ENCODE measurements at regions not wholly inside any gene's neighbourhood (a gene's known extent, or its start where the extent isn't known, plus 50 kb on each side); places are given as distances from the start of the nearest gene placed in this dataset.

DNA sequence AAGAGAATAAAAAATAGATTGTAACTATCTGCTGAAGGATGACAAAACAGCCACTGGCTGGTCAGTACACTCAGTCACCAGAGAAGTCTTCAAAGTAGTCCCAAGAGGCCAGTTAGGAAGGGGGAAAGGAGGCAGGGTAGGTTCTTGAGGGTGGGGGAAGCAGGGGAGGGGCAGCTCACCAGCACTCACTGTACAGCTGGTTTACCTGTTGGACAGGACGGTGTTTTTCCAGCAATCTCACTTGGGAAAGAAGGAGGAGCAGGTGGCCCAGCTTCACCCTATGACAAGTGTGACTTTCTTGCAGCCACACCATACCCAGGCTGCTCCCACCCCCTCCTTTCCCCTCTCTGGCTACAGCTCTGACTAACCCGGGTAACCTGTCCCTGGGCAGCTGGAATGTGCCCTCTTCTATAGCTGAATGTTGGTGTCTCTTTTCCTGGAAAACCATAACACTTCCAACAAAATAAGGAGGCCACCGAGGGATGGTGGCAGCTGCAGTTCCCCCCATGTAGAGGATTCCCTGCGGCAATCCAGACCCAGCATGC lies 203.4 kb upstream of the NSMCE3 start:
- Histone ChIP-seq H3K27ac (ENCODE audit: low read depth, low read length) (no peak overlapping the region), H3K4me1 (ENCODE audit: control insufficient read depth, insufficient read depth, low read length) (no peaks in the 10 kb centered on the region), H3K27me3 (ENCODE audit: control insufficient read depth, insufficient read depth, low read length) (no peaks in the 10 kb centered on the region), H3K36me3 (ENCODE audit: control insufficient read depth, insufficient read depth, low read length) (no peaks in the 10 kb centered on the region), H3K4me3 (ENCODE audit: low read length) (no peak overlapping the region), H3K9ac (ENCODE audit: low read length) (no peak overlapping the region)

DNA sequence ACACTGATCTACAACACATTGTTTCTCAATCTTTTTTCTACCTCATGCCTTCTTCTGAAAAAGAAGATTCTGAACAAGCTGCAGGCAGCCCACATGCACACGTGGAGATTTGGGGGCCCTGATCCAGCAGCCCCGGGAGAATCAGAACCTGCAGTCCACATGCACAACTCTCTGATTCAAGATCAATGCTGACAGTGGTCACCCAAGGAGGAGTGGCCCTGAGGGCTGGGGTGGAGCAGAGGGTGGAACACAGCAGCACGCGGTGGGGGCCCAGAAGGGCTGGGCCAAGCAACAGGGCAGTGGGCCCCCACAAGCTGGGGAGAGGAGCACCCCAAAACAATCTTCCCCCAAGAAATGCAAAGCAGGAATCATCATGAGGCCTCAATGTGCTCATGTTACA lies 202.1 kb upstream of the NSMCE3 start:
- Histone ChIP-seq H3K4me1 (ENCODE audit: control insufficient read depth, insufficient read depth, low read length) (no peaks in the 10 kb centered on the region), H3K36me3 (ENCODE audit: control insufficient read depth, insufficient read depth, low read length) (no peaks in the 10 kb centered on the region), H3K4me3 (ENCODE audit: low read length) (no peak overlapping the region), H3K27me3 (ENCODE audit: control insufficient read depth, insufficient read depth, low read length) (no peaks in the 10 kb centered on the region), H3K9ac (ENCODE audit: low read length) (no peak overlapping the region), H3K27ac (ENCODE audit: low read depth, low read length) (no peak overlapping the region)

DNA sequence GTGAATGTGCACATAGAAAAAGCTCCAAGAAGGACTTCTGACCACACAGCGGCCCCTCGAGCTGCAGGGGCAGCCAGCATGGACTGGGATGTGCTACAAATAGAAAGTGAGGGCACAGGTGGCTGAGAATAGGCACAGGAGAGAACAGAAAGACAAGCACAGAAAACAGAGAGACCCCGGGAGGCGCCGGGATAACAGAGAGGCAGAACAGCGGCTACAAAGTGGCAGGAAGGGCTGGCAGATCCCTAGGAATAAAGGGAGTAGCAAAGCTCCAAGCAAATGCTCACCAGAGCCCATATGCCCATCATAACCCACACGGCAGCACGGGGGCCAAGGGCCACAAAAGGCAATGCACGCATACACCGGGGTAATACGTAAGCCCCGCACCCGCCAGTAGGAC lies 201.7 kb upstream of the NSMCE3 start:
- Histone ChIP-seq H3K4me3 (ENCODE audit: low read length) (no peak overlapping the region), H3K27me3 (ENCODE audit: control insufficient read depth, insufficient read depth, low read length) (no peaks in the 10 kb centered on the region), H3K36me3 (ENCODE audit: control insufficient read depth, insufficient read depth, low read length) (no peaks in the 10 kb centered on the region), H3K4me1 (ENCODE audit: control insufficient read depth, insufficient read depth, low read length) (no peaks in the 10 kb centered on the region), H3K9ac (ENCODE audit: low read length) (no peak overlapping the region), H3K27ac (ENCODE audit: low read depth, low read length) (no peak overlapping the region)

DNA sequence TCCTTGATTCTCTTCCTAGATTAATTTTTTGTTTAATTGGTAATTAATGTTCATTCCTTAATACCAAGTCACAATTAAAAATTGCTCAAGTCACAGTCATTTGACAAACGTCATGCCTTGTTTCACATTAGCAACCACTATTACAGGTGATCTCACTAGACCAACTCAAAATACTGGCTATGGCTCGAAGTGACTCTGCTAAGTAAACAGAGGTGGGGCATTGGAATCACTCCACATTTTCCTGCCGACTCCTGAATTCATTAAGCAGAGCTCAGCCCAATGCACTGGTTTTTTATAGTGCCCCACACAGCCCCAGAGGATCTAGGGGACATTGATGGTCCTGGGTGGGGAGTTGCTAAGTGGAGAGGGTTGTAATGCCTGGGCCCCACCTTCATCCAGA lies 201.2 kb upstream of the NSMCE3 start:
- Histone ChIP-seq H3K36me3 (ENCODE audit: control insufficient read depth, insufficient read depth, low read length) (no peaks in the 10 kb centered on the region), H3K4me3 (ENCODE audit: low read length) (no peak overlapping the region), H3K27ac (ENCODE audit: low read depth, low read length) (no peak overlapping the region), H3K9ac (ENCODE audit: low read length) (no peak overlapping the region), H3K27me3 (ENCODE audit: control insufficient read depth, insufficient read depth, low read length) (no peaks in the 10 kb centered on the region), H3K4me1 (ENCODE audit: control insufficient read depth, insufficient read depth, low read length) (no peaks in the 10 kb centered on the region)

DNA sequence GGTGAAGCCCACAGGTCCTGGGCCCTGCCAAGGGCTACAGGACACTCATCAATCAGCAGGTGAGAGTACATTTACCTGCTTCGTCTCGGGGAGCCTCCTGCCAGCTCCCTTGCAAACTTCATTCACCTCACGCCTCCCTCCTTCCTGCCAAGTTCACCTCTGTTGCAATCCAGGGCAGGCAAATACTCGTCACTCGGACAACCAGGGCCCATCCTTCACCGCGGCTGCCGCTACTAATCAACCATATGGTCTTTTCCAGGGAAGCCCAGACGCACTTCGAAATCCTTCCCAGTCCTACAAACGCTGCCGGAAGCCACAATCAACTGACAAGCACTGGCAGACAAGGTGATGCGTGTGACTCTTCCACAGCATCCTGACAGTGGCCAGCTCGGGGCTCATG lies 200.7 kb upstream of the NSMCE3 start:
- H3K27me3 ChIP-seq (ENCODE audit: control insufficient read depth, insufficient read depth, low read length), result no peaks in the 10 kb centered on the region
- H3K4me1 ChIP-seq (ENCODE audit: control insufficient read depth, insufficient read depth, low read length), result no peaks in the 10 kb centered on the region
- H3K27ac ChIP-seq (ENCODE audit: low read depth, low read length), result no peak overlapping the region
- no peak overlapping the region for H3K4me3 ChIP-seq (ENCODE audit: low read length)
- H3K36me3 ChIP-seq (ENCODE audit: control insufficient read depth, insufficient read depth, low read length), result no peaks in the 10 kb centered on the region
- H3K9ac ChIP-seq (ENCODE audit: low read length), result no peak overlapping the region

DNA sequence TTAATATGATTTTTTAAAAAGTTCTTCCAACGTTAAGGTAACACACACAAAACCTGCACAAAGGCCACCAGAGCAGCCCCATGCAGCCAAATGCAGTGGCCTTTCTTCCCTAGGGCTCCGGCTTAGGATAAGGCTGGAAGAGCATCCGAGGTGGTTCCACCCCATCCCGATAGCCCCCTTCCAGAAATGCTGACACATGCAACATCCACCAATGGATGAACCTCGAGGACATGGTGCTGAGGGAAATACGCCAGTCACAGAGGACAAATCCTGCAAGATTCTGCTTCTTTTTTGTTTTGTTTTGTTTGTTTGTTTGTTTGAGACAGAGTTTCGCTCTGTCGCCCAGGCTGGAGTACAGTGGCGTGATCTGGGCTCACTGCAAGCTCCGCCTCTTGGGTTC lies 199.3 kb upstream of the NSMCE3 start:
- no peaks in the 10 kb centered on the region for H3K4me1 ChIP-seq (ENCODE audit: control insufficient read depth, insufficient read depth, low read length)
- H3K27me3 ChIP-seq (ENCODE audit: control insufficient read depth, insufficient read depth, low read length), result no peaks in the 10 kb centered on the region
- no peak overlapping the region for H3K4me3 ChIP-seq (ENCODE audit: low read length)
- no peak overlapping the region for H3K27ac ChIP-seq (ENCODE audit: low read depth, low read length)
- no peak overlapping the region for H3K9ac ChIP-seq (ENCODE audit: low read length)
- H3K36me3 ChIP-seq (ENCODE audit: control insufficient read depth, insufficient read depth, low read length), result no peaks in the 10 kb centered on the region

DNA sequence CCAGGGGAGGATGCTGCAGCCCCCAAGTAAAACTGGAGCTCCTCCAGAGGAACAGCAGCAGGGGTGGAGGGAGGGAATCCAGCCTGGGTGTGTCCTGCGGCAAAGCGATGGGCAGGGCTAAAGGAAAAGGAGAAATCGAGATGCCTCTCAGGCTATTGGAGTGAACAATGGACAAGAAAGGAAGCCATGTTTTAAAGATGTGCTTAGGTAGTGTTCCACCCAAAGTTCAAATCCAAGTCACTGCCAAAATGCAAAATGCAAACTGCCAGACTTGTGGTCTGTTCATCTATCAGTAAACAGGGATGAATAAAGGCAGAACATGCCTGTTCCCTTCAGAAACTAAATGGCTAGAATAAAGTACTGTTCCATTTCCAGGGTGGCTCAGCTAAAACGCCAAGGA lies 197.5 kb upstream of the NSMCE3 start:
- Histone ChIP-seq H3K4me3 (ENCODE audit: low read length) (no peak overlapping the region), H3K4me1 (ENCODE audit: control insufficient read depth, insufficient read depth, low read length) (no peaks in the 10 kb centered on the region), H3K27ac (ENCODE audit: low read depth, low read length) (no peak overlapping the region), H3K36me3 (ENCODE audit: control insufficient read depth, insufficient read depth, low read length) (no peaks in the 10 kb centered on the region), H3K9ac (ENCODE audit: low read length) (no peak overlapping the region), H3K27me3 (ENCODE audit: control insufficient read depth, insufficient read depth, low read length) (no peaks in the 10 kb centered on the region)

DNA sequence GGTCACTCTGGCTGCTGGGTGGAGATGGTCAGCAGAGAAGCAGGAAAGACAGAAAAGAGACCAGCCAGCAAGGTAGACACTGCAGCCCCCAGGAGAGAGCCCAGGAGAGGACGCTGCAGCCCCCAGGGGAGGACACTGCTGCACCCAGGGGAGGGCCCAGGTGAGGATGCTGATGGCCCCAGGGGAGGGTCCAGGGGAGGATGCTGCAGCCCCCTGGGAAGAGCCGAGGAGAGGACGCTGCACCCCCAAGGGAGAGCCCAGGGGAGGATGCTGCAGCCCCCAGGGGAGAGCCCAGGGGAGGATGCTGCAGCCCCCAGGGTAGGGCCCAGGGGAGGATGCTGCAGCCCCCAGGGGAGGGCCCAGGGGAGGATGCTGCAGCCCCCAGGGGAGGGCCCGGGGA lies 196.7 kb upstream of the NSMCE3 start:
- no peak overlapping the region for H3K9ac ChIP-seq (ENCODE audit: low read length)
- H3K4me3 ChIP-seq (ENCODE audit: low read length), result no peak overlapping the region
- no peaks in the 10 kb centered on the region for H3K27me3 ChIP-seq (ENCODE audit: control insufficient read depth, insufficient read depth, low read length)
- H3K27ac ChIP-seq (ENCODE audit: low read depth, low read length), result no peak overlapping the region
- no peaks in the 10 kb centered on the region for H3K36me3 ChIP-seq (ENCODE audit: control insufficient read depth, insufficient read depth, low read length)
- H3K4me1 ChIP-seq (ENCODE audit: control insufficient read depth, insufficient read depth, low read length), result no peaks in the 10 kb centered on the region

DNA sequence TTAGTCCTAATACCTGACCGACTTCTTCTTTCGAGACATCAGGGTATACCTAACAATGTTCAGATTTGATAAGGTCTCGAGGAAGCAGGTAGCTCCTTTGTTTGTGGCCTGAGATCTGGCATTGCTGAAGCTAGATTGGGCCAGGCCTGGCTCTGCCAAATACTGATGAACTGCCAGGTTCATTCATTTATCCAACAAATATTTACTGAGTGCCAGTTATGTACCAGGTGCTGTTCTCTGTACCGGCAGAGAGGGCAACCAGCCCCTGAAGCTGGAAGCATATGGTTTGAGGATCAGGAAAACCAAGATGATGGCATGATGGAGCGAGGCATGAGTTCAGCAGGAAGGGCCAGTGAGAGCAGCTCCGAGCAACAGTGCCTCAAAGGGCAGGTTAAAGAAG lies 196.2 kb upstream of the NSMCE3 start:
- no peaks in the 10 kb centered on the region for H3K27me3 ChIP-seq (ENCODE audit: control insufficient read depth, insufficient read depth, low read length)
- no peak overlapping the region for H3K27ac ChIP-seq (ENCODE audit: low read depth, low read length)
- no peaks in the 10 kb centered on the region for H3K36me3 ChIP-seq (ENCODE audit: control insufficient read depth, insufficient read depth, low read length)
- H3K4me3 ChIP-seq (ENCODE audit: low read length), result no peak overlapping the region
- no peak overlapping the region for H3K9ac ChIP-seq (ENCODE audit: low read length)
- H3K4me1 ChIP-seq (ENCODE audit: control insufficient read depth, insufficient read depth, low read length), result no peaks in the 10 kb centered on the region

DNA sequence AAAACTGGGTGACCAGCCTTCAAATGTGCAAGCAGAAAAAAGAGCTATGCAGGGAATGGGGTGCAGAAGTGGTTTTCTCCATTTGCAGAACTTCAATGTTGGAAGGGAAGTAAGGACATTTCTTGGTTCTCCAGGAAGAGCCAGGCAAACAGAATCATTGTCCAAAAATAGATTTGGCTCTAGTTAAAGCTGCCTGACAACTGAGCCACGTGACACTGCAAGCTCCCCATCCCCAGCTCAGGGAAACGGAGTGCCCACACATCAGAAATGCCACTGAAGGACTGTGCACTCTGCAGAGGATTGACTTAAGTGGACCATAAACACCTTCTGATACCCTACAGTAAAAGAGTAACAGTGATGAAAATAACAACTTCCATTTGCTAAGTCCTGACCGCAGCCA lies 195.6 kb upstream of the NSMCE3 start:
- no peaks in the 10 kb centered on the region for H3K27me3 ChIP-seq (ENCODE audit: control insufficient read depth, insufficient read depth, low read length)
- H3K36me3 ChIP-seq (ENCODE audit: control insufficient read depth, insufficient read depth, low read length), result no peaks in the 10 kb centered on the region
- no peak overlapping the region for H3K27ac ChIP-seq (ENCODE audit: low read depth, low read length)
- no peak overlapping the region for H3K4me3 ChIP-seq (ENCODE audit: low read length)
- H3K9ac ChIP-seq (ENCODE audit: low read length), result no peak overlapping the region
- H3K4me1 ChIP-seq (ENCODE audit: control insufficient read depth, insufficient read depth, low read length), result no peaks in the 10 kb centered on the region

DNA sequence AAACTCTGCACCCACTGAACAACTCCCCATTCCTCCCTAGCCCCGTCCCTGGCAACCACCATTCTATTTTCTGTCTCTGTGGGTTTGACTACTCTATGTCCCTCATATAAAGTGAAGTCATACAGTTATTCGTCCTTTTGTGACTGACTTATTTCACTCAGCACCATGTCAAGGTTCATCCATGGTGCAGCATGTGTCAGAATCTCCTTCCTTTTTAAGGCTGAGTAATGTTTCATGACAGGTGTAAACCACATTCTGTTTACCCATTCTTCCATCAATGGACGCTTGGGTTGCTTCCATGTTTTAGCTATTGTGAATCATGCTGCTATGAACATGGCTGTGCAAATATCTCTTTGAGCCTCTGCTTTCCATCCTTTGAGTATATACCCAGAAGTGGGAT lies 192.3 kb upstream of the NSMCE3 start:
- Histone ChIP-seq H3K9ac (ENCODE audit: low read length) (no peak overlapping the region), H3K4me1 (ENCODE audit: control insufficient read depth, insufficient read depth, low read length) (peaks cover 4% of the 10 kb centered on the region), H3K36me3 (ENCODE audit: control insufficient read depth, insufficient read depth, low read length) (no peaks in the 10 kb centered on the region), H3K27me3 (ENCODE audit: control insufficient read depth, insufficient read depth, low read length) (no peaks in the 10 kb centered on the region), H3K27ac (ENCODE audit: low read depth, low read length) (no peak overlapping the region), H3K4me3 (ENCODE audit: low read length) (no peak overlapping the region)

DNA sequence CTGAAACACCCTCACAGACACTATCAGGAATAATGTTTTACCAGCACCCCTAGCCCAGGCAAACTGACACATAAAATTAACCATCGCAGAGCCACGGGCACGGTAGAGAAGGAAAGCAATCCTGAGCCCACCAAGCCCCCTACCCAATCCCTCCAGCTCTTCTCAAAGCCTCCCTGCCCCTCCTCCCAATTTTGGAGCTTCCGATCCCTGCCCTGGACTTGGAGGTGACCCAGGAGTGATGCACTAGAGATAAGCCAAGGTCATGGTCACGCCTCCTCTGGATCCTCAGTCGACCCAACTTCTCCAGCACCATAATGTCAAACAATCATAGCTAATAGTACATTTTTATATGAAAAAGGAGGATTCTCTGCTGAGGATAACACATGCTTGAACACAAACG lies 188.7 kb upstream of the NSMCE3 start:
- no peak overlapping the region for H3K9ac ChIP-seq (ENCODE audit: low read length)
- H3K4me3 ChIP-seq (ENCODE audit: low read length), result no peak overlapping the region
- peaks cover 4% of the 10 kb centered on the region for H3K4me1 ChIP-seq (ENCODE audit: control insufficient read depth, insufficient read depth, low read length)
- no peak overlapping the region for H3K27ac ChIP-seq (ENCODE audit: low read depth, low read length)
- no peaks in the 10 kb centered on the region for H3K36me3 ChIP-seq (ENCODE audit: control insufficient read depth, insufficient read depth, low read length)
- H3K27me3 ChIP-seq (ENCODE audit: control insufficient read depth, insufficient read depth, low read length), result no peaks in the 10 kb centered on the region

DNA sequence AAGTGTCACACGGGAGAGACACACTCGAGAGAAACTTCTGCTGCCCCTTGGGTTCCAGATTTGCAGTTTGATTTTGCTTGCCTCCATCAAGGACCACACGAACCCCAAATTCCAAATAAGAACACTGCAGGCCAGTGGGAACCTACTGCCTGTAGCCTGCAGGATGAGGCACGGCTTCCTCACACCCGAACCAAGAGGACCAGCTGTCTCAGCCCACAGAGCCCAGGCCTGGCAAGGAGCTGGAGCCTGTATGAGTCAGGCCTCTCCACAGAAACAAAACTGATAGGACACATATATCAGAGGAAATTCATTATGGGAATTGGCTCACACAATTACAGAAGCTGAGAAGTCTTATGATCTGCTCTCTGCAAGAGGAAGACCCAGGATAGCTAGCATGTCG lies 188.1 kb upstream of the NSMCE3 start:
- Histone ChIP-seq H3K9ac (ENCODE audit: low read length) (no peak overlapping the region), H3K27me3 (ENCODE audit: control insufficient read depth, insufficient read depth, low read length) (no peaks in the 10 kb centered on the region), H3K4me1 (ENCODE audit: control insufficient read depth, insufficient read depth, low read length) (peaks cover 4% of the 10 kb centered on the region), H3K4me3 (ENCODE audit: low read length) (no peak overlapping the region), H3K27ac (ENCODE audit: low read depth, low read length) (no peak overlapping the region), H3K36me3 (ENCODE audit: control insufficient read depth, insufficient read depth, low read length) (no peaks in the 10 kb centered on the region)

All from rectal smooth muscle tissue (tissue), 1 donor.